Inflammatory macrophage treated with lipopolysaccharide for 1 hour (primary cell): ENCODE measurements at regions not wholly inside any gene's neighbourhood (a gene's known extent, or its start where the extent isn't known, plus 50 kb on each side); places are given as distances from the start of the nearest gene placed in this dataset.

Experiments used
- DNase-seq, 2 donors: peaks; one replicate each; pipeline ENCODE4 v3.0.0-alpha.2; 2020 to 2022

DNA sequence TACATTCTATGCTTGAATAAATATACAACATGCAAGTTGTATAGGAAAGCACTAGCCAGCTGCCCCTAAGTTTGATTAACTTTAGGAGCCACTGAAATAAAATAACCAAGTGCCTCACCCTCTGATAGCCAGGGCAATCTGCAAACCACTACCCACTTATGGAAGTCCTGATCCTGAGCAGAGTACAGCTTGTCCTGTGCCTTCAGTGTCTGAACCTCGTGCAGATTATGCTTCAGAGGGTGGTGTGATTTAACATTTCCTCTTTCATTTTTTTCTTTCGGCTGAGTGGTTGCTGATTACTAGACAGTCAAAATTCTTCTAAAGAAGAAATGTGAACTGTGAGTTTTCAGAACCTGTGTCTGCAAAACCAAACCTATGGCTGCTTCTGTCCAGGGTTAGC, 327.7 kb downstream of the PIK3R1 start:
- peak in 1 of 2 donors; percentile 8 for DNase-seq

DNA sequence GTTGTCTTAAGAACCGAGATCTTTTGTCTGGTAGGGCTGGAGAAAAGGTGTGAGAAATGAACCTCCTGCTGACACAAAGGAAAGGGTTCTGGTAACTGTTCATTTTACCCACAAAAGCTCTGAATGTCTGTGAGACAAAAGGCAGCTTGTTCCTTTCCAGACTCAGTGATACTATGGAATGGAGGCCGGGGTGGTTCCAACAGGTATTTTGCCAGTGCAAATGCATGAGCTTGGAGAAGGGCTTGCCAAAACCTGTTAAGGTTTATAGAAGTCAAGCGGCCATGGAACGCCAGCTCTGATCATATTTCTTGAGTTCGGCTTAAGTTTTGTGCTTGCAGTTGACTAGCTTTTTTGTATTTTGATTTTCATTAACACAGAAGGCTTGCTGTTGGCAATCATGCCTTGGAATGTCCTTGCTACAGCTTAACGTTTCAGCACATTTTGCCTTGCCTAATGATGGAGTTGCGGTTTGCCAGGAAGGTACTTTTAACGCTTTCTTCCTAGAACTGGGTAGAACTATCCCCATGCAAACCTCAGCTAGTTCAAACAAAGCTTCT, 328.6 kb downstream of the PIK3R1 start:
- no peak for DNase-seq

DNA sequence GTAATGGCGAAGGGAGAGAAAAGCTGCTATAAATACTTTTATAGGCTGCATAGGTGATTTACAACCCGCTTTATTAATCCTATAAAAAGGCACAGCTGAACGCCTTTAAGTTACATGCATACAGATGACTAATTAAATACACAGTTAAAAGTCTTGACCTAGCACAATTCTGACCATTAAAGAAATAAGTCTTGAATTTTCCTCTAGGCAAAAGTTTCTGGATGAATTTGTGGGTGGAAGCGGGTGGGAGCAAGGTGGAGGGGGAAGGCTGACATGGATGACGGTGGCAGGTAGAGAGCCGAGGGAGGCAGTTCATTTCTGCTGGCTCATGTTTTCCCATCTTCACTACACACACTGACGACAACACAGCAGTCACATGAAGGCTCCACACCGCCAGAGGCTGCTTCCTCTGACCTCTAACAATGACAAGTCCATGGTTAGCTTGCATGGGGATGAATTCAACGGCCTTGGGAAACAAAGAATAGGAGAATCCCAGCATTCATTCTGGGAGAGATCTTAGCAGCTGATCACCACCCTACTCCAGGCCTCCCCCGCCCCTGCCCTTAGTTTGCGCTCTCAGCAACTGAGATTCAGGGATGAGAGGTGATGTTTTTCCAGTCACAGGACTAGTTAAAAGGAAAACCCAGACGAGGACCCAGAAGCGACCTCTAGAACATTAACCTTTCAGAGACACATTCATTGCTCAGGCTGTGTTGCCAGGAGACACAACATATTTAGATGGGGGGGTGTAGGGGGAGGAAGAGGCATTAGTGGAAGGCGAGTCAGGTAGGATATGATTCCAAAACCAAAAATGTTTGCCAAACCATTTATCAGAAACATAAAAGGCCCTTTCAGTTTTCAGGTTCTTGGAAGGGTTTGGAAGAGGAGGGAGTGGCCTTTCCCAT, 329.3 kb downstream of the PIK3R1 start:
- no peak for DNase-seq

DNA sequence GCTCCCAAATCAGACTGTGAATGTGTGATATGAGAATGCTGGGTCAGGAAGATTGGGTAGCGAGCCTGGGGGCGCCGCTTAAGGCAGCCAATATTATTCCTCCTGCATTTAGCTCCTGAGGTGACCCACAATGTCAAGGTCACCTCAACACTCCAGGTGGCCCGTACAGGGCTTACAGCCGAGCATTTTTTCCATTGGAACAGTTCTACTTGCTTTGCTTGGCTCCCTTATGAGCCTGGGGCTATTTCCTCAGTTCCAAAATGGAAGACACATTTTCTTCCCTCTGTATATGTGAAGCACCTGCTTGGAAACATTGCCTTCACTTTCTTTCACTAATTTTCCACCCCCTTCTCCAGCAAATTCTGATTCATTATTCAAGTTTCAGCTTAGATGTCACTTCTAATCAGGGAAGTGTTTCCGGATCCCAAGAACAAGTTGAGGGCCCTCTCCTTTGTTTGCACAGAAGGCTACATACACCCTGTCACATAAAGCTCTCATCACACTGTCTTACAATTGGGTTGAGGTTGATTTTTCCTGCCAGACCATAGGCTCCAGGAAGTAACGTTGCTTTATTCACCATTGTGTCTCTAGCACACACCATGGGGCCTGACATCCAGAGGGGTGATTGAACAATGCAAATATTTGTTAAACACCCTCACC, 330.2 kb downstream of the PIK3R1 start:
- DNase-seq, result no peak

DNA sequence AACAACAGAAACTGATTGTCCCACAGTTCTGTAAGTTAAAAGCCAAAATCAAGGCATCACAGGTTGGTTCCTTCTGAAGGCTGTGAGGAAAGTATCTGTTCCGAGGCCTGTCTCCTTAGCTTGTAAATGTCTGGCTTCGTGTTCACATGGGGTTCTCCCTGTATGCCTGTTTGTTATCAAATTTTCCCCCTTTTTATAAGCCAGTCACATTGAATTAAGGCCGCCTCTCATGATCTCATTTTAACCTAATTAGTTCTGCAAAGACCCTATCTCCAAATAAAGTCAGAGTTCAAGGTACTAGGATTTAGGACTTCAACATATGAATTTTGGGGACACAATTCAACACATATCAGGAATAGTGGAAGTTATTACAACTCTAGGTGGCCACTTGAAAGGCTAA, 331.5 kb downstream of the PIK3R1 start:
- DNase-seq, result no peak

DNA sequence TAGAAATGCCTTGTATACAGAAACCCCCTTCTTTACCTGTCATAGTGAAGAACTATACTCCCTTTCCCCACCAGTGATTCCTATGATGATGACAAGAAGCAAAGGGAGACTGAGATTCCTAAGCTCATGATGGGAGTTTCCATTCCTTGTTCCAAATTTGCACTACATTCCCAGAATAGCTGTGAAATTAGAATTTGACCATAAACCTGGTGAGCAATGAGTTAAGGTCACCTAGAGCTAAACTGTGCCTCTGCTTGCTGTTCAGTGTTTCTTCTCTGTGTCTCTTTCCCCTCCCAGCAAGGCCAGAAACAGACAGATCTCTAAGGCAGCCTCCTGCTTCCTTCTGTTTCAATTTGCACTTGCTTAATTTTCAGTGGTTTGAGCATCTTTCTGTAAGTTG, 332.1 kb downstream of the PIK3R1 start:
- DNase-seq, result no peak

DNA sequence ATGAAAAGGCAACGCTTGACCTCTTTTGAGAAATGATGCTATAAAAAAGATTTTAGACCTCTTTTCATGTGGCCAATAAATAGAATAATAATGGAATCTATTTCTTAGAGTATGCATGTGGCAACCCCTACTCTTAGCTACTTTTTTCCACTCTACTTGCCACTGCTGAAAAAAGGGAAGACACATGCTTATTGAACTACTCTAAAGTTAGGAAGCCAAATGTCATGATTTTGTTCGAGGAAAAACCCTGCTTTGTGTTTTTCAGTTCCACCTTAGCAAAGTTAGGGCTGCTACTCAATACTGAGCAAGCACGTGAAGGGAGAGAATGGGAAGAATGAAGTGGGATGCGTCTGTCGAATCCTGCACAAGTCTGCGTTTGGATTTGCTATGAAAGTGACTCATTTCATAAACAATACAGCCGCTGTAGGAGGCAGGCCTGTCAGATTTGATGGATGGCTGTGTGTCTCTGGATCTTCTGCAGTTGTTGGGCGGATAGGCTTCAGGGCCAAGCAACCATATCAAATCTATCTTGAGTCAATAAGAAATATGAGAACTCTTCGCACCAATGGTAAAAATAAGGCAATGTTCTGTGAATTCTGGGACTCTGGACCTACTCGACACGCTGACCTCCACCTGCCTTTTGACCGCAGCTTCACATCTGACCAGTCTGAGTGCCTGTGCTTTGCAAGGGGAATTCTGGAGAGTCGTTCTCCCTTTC, 333.6 kb downstream of the PIK3R1 start:
- no peak for DNase-seq

DNA sequence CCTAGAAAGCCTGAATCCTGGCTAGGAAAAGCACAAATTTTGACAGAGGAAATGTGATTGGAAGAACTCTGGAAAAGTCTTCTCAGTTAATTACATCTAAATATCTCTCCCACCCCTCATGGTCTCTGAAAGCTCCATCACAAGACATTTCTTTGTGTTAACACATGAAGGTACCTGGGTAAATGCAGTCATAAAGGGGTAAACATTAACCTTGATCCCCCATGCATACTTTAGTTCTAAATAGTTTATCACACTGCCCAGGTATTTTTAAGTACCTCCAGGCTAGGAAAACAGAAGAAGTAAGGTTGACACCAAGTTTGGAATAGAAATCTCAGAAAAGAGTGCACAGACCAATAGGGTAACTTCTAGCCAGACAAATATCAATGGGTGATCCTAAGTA, 334.5 kb downstream of the PIK3R1 start:
- no peak for DNase-seq

DNA sequence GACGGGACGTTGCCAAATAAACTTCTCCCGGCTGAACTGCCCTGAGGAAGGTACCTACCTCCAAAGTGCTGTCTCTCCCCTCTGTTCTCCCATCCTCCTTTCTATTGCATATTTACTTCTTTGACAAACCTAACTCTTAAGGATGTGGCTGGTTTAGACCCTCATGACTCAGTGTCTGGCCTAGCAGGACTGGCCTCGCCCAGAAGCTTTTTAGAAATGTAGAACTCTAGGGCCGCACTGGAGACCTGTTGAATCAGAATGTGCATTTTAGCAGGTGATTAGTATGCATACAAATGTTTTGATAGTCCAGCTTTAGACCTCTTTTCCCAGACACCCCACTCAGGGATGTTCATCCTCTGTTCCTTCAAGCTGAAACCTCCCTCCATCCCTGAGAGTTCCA, 335.9 kb downstream of the PIK3R1 start:
- DNase-seq, result no peak

DNA sequence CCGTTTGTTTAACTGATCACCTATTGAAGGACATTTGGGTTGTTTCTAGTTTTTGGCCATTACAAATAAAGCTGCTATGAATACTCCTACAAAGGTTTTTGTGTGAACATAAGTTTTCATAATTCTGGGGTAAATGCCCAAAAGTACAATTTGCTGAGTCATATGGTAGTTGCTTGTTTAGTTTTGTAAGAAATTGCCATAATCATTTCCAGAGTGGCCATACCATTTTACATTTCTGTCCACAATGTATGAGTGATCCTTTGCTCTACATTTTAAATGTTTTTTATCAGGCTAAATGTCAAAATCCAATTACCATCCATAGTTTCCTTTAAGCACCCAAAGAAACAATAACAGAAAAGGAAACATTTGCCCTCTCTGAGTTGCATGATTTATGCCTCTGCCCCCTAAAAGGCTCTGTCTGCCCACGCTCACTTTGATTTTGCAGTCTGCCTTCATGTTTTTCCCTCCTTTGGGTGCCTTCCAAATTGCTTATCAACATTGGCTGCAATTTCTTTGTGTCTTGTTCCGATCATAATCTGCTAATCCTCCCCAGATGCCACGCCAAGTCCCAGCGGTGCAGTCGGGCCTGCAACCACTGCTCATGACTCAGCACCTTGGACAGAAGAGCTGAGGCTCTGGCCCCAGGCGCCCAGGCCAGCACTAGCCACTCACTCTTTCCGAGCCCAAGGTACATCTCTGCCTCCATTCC, 339.2 kb downstream of the PIK3R1 start:
- DNase-seq, result no peak

DNA sequence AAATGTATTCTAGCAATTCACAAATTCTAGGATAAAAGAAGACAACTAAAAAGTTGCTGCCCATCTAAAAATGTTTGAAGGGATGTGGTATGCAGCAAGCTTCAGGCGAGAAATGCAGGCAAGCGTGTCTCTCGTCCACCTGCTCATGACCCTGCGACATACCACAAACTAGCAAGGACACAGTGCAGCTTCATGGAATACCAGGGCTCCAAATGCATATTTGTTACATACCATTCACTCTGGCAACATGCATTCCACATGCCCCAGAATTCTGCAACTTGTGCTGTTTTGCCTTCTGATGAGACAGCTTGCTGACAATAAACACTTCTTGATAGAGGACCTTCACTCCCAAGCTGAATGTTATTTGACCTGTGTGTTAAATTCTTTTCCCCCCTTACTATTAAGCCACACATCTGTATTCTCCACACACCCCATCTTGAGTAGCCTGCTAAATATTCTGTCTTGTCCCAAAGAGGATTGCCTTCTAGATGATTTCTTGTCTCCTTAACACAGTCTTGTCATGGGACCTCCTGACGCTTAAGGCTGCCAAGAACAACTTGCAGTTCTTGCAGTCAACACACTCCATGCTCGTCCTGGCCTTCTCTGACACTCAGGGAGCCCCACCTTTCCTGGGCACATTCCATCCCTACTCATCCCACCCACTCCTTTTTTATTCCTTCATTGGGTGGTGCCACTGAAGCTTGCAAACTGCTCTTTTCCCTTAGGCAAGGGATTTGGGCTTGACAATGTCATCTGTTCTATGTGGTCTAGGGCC, 340.5 kb downstream of the PIK3R1 start:
- DNase-seq, result no peak

DNA sequence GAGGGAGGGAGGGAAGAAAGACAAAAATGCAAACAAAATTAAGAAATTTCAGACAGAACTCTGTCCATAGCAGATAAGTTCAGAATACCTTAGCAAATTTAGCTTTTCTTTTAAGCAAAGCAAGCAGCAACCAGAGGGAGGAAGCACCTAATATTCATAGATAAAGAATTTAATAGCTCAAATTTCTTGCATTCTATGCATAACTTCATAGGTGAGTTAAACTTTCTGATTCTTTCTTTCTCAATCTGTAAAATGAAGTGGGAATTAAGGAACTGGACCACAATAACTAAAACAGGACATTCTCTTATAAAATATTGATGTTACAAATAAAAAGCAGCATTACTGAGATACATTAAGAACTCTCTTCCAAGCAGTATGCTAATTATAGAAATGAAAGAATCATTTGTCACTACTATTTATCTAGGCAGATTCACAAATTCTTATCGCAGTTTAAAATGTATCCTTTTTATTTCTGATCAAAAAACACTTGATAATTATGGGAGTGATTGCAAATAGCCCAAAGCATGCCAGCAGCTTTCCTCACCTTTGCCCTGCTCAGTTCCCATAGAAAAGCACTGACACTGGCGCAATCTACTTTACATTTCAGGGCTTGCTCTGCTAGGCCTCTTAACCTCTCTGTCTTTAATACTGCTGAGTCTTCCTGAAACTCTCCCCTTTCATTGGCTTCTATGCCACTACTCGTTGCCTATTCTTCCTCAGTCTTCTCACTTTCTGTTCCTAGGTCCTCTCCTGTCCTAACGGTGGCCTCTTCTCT, 341.8 kb downstream of the PIK3R1 start:
- DNase-seq, result no peak

DNA sequence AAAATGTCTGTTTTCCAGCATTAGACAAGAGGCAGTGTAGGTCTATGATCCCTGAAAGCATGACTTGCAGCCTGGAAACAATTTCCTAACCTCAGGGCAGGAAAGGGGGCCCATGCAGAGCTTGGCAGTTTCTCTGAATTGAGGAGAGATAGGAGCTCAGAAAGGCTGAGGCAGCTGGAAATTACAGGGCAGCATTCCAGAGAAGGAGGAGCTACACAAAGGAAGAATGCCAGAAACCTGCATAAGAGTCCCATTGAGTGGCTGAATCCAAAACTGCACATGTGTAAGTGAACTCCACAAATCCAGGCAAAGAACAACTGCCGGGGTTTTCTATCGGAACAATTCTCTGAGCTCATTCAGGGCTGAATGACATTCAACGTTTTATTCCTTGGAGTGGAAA, 346.8 kb downstream of the PIK3R1 start:
- no peak for DNase-seq

DNA sequence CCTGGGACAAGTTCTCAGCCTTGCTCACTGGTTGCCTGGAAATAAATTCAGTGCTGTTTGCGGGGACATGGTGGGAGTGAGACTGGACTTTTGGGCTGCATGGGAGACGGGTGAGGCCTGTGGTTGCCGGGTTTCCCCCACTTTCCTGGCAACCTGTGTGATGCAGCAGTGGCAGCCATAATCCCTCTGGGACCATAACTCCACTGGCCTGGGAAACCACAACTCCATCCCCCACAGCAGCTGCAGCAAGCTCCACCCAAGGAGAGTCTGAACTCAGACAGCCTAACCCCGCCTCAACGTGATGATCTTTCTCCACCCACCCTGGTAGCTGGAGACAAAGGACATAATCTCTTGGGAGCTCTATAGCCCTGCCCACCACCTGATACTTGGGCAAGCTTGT, 349.9 kb downstream of the PIK3R1 start:
- no peak for DNase-seq

DNA sequence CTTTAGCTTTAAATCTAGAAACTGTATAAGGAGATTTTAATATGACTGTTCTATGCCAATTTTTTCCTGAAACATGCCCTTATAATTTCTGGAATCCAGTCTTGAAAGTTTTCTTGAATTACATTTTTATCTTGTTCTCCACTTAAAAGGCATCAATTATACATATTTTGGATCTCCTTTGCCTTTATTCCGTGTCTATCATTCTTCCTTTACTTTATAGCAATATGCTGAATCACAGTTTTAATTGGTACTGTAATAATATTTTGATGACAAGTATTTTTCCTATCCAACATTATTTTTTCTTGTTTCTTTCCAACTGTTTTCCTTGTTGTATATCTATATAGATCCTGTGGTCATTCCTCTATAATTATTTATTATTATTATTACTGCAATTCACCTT, 361.2 kb downstream of the PIK3R1 start:
- DNase-seq, result no peak

DNA sequence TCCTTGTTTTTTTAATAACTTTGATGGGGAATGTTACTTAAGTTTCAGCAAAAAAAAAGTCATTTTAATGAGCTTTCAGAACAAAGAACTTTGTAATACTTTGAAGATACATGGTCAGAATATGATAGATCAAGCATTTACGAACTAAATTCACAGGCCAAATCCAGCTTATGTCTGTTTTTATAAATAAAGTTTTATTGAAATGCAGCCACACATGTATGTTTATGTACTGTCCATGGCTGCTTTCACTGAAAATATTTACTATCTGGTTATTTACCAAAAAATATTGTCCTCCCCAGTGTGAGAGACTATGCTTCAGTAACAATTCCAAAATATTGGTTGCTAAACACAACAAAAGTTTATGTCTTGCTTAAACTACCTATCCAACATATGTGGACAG, 366.7 kb downstream of the PIK3R1 start:
- DNase-seq, result no peak

DNA sequence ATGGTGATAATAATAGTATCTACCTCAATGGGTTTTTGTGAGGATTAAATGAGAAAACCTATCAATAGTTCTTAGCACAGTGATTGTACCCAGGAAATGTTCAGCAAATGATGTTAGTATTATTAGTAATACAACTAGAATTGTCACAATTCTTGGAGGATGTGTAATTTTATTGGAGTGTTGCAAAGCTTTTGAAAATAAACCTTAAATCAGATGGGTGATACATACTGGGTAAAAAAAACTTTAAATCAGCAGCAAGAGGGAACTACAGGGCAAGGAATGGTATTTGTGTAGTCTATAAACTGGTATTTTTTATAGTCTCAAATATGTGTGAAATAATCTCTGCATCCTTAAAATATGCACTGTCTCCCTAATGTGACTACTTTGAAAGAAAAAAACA, 371.6 kb downstream of the PIK3R1 start:
- no peak for DNase-seq

DNA sequence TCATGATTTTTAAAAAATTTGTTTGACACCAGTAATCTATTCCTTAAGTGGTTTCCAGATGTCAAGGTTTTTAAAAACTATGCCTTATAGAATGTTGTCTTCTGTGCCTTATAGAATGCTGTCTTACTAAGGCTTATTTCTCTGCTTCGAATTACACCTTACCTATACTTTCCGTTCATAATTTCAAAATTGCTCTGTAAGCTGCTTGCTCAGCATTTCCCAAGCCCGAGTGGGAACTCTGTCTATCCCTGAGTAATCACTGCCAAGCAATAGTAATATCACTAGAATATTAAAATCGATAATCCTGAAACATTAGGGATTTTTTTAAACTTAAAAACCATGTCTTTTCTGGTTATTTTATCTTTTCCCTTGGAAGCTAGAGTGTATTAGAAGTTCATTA, 376.3 kb downstream of the PIK3R1 start:
- no peak for DNase-seq

DNA sequence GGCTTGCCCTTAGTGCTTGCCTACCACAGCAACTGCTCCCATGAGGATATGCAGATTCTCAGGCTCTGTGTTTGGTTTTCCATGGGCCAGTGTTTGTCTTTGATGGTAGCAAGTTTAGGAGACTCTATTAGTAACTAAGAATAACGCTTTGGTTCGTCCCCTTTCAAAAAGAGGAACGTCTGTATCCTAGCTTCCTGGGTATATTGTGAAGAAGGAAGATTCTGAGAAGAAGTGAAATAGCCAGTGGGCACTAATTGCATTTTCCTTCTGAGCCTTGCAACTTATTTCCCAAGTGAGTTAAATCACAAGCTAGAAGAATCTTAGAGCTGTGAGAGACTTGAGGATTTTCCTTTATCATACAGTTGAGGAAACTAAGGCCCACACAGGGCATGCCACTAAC, 376.8 kb downstream of the PIK3R1 start:
- peak; percentile 3 to 4 for DNase-seq

DNA sequence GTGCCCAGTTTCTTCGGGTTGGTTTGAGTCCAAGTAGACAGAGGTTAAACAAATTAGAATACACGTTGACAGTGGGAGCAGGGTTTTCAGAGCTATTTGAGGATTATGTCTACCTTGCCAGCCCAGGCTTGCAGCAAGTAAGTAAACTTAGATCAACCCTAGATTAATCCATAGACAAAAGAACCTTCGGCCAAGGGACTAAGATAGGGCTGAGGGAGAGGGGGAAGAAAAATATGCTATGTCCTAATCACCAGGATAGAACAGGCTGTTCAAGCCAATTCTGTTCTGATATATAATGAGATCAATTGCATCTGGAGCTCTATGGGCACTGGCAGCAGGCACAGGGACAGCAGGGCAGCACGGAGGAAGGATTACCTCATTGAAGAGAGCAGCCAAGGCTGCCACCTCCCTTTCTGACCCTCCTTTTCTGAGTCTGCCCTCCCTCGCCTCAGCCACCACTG, 377.7 kb downstream of the PIK3R1 start:
- DNase-seq, result no peak

DNA sequence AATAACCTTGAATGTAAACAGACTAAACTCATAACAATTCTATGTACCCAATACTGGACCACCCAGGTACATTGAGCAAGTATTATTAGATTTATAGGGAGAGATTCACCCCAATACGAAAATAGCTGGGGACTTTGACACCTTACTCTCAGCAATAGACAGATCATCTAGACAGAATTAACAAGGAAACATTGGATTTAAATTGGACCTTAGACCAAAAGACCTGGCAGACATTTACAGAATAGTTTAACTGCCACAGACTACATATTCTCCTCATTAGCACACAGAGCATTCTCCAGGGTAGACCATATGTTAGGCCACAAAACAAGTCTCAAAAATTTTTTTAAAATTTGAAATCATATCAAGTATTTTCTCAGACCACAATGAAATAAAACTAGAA, 397.4 kb downstream of the PIK3R1 start:
- DNase-seq, result no peak
